Astrocyte (in vitro differentiated cells and primary cell): ENCODE measurements at regions not wholly inside any gene's neighbourhood (a gene's known extent, or its start where the extent isn't known, plus 50 kb on each side); places are given as distances from the start of the nearest gene placed in this dataset.

Experiments
- DNase-seq: peaks from one replicate; pipeline ENCODE4 v3.0.0-alpha.2; 2010; ENCODE audit warnings: low read depth
- FAIRE-seq: peaks from 2 replicates; lab custom pipeline; 2011; peaks lifted over from hg19 to GRCh38; lab: Jason Lieb, UNC
- H2AFZ ChIP-seq: 2 replicates; pipeline ENCODE4 v1.6.0; 2012; ENCODE audit warnings: low read depth, low read length, inconsistent platforms
- H3K27ac ChIP-seq: 2 replicates; pipeline ENCODE4 v1.5.1; 2011; ENCODE audit warnings: low read depth, low read length, inconsistent platforms
- H3K27me3 ChIP-seq: 2 replicates; pipeline ENCODE4 v1.6.0; 2011; ENCODE audit warnings: low read length, inconsistent platforms; ENCODE audit not compliant: insufficient read depth
- H3K36me3 ChIP-seq: 2 replicates; pipeline ENCODE4 v1.5.1; 2011; ENCODE audit warnings: low read length, inconsistent platforms; ENCODE audit not compliant: insufficient read depth
- H3K4me1 ChIP-seq: 2 replicates; pipeline ENCODE4 v1.5.1; 2011; ENCODE audit warnings: low read length, inconsistent platforms; ENCODE audit not compliant: insufficient read depth
- H3K4me2 ChIP-seq: 2 replicates; pipeline ENCODE4 v1.6.0; 2012; ENCODE audit warnings: low read length, inconsistent platforms
- H3K4me3 ChIP-seq: 2 replicates; pipeline ENCODE4 v1.5.1; 2011; ENCODE audit warnings: low read depth, mild to moderate bottlenecking, low read length, inconsistent platforms; ENCODE audit not compliant: insufficient read depth
- H3K79me2 ChIP-seq: 2 replicates; pipeline ENCODE4 v1.6.0; 2012; ENCODE audit warnings: mild to moderate bottlenecking, low read length, inconsistent platforms; ENCODE audit not compliant: insufficient read depth
- H3K9ac ChIP-seq: 2 replicates; pipeline ENCODE4 v1.6.0; 2012; ENCODE audit warnings: mild to moderate bottlenecking, low read length, inconsistent platforms
- H3K9me3 ChIP-seq: 2 replicates; pipeline ENCODE4 v1.5.1; 2012; ENCODE audit warnings: low read depth, mild to moderate bottlenecking, low read length, inconsistent platforms; ENCODE audit not compliant: insufficient read depth
- H4K20me1 ChIP-seq: 2 replicates; pipeline ENCODE4 v1.6.0; 2012; ENCODE audit warnings: low read length, inconsistent platforms; ENCODE audit not compliant: insufficient read depth
- H3K27ac Mint-ChIP-seq: one replicate; pipeline ENCODE4 v1.8.0; 2021; ENCODE audit warnings: mild to moderate bottlenecking, mixed read lengths; ENCODE audit not compliant: unreplicated experiment
- H3K27me3 Mint-ChIP-seq: one replicate; pipeline ENCODE4 v1.8.0; 2021; ENCODE audit warnings: low read depth, mixed read lengths; ENCODE audit not compliant: unreplicated experiment
- H3K36me3 Mint-ChIP-seq: one replicate; pipeline ENCODE4 v1.8.0; 2021; ENCODE audit warnings: low read depth, mixed read lengths; ENCODE audit not compliant: unreplicated experiment
- H3K4me1 Mint-ChIP-seq: one replicate; pipeline ENCODE4 v1.8.0; 2021; ENCODE audit warnings: low read depth, mixed read lengths; ENCODE audit not compliant: unreplicated experiment
- H3K4me3 Mint-ChIP-seq: one replicate; pipeline ENCODE4 v1.8.0; 2021; ENCODE audit warnings: mild to moderate bottlenecking, moderate library complexity, mixed read lengths; ENCODE audit not compliant: unreplicated experiment
- H3K9me3 Mint-ChIP-seq: one replicate; pipeline ENCODE4 v1.8.0; 2021; ENCODE audit warnings: mild to moderate bottlenecking, mixed read lengths; ENCODE audit not compliant: unreplicated experiment
- CTCF ChIP-seq: IDR thresholded peaks from 2 replicates; pipeline ENCODE4 v1.5.1; 2011; ENCODE audit warnings: low read depth, mild to moderate bottlenecking, inconsistent platforms, low read length, moderate library complexity; ENCODE audit not compliant: insufficient read depth
- EZH2 ChIP-seq: IDR thresholded peaks from 2 replicates; pipeline ENCODE4 v1.6.1; 2012; ENCODE audit warnings: mild to moderate bottlenecking, low read length, inconsistent platforms; ENCODE audit not compliant: insufficient read depth

- H3K9me3 ChIP-seq = no peaks in the 10 kb centered on the region
- Mint-ChIP-seq H3K9me3 (peaks cover 2% of the 10 kb centered on the region), H3K27ac (peak overlapping the region; percentile 96), H3K36me3 (no peaks in the 10 kb centered on the region), H3K4me3 (no peak overlapping the region), H3K4me1 (peaks cover 11% of the 10 kb centered on the region), H3K27me3 (no peaks in the 10 kb centered on the region)
- H3K4me2 ChIP-seq = peak overlapping the region; percentile 45
- peaks cover 3% of the 10 kb centered on the region for H3K4me1 ChIP-seq
- no peak for TF ChIP-seq CTCF
- H3K4me3 ChIP-seq = no peak overlapping the region
- no peaks in the 10 kb centered on the region for H3K79me2 ChIP-seq
- peak overlapping the region; percentile 41 for H3K9ac ChIP-seq
- DNase-seq (peak; percentile 75), FAIRE-seq (no peak)
- H2AFZ ChIP-seq = no peak overlapping the region
- no peaks in the 10 kb centered on the region for H4K20me1 ChIP-seq
- peak overlapping the region; percentile 14 for H3K27ac ChIP-seq
- no peaks in the 10 kb centered on the region for H3K36me3 ChIP-seq
- no peaks in the 10 kb centered on the region for H3K27me3 ChIP-seq
Measured at GRCh38 chr4:164501074-164501473, 252.9 kb upstream of the SMIM31 start.

GRCh38 chr4:164503874-164504273 lies 250.1 kb upstream of the SMIM31 start:
- no peak for FAIRE-seq
- no peak overlapping the region for H3K9ac ChIP-seq
- Mint-ChIP-seq H3K36me3 (no peaks in the 10 kb centered on the region), H3K27me3 (no peaks in the 10 kb centered on the region), H3K4me1 (peaks cover 11% of the 10 kb centered on the region), H3K9me3 (no peaks in the 10 kb centered on the region), H3K4me3 (no peak overlapping the region), H3K27ac (no peak overlapping the region)
- peaks cover 3% of the 10 kb centered on the region for H3K4me1 ChIP-seq
- H3K9me3 ChIP-seq = no peaks in the 10 kb centered on the region
- no peak for DNase-seq
- H3K4me3 ChIP-seq = no peak overlapping the region
- no peak overlapping the region for H2AFZ ChIP-seq
- H3K27me3 ChIP-seq = no peaks in the 10 kb centered on the region
- H3K79me2 ChIP-seq = no peaks in the 10 kb centered on the region
- no peak for TF ChIP-seq CTCF
- no peaks in the 10 kb centered on the region for H3K36me3 ChIP-seq
- no peak overlapping the region for H3K4me2 ChIP-seq
- H3K27ac ChIP-seq = no peak overlapping the region
- no peaks in the 10 kb centered on the region for H4K20me1 ChIP-seq

GRCh38 chr4:164508097-164508496 lies 245.8 kb upstream of the SMIM31 start:
- Histone ChIP-seq H3K9me3 (peaks cover 2% of the 10 kb centered on the region), H3K79me2 (no peaks in the 10 kb centered on the region), H3K27ac (no peak overlapping the region), H3K9ac (no peak overlapping the region), H3K36me3 (no peaks in the 10 kb centered on the region), H2AFZ (no peak overlapping the region), H4K20me1 (no peaks in the 10 kb centered on the region), H3K4me1 (no peaks in the 10 kb centered on the region), H3K4me2 (no peak overlapping the region), H3K4me3 (no peak overlapping the region), H3K27me3 (no peaks in the 10 kb centered on the region)
- TF ChIP-seq CTCF = no peak
- TF ChIP-seq EZH2 = no peak
- no peak for FAIRE-seq
- Mint-ChIP-seq H3K9me3 (no peaks in the 10 kb centered on the region), H3K36me3 (no peaks in the 10 kb centered on the region), H3K27me3 (no peaks in the 10 kb centered on the region), H3K4me1 (peaks cover 1% of the 10 kb centered on the region), H3K4me3 (no peak overlapping the region), H3K27ac (no peak overlapping the region)
- peak; percentile 48 for DNase-seq
